Activated CD4-positive, CD25-positive, alpha-beta regulatory T cell treated with anti-CD3 and anti-CD28 coated beads, Interleukin-2, amount 50 U/mL, for 24 hours (primary cell): ENCODE measurements at regions not wholly inside any gene's neighbourhood (a gene's known extent, or its start where the extent isn't known, plus 50 kb on each side); places are given as distances from the start of the nearest gene placed in this dataset.
"Not testable (repeated sequence)": the region's sequence is repeated elsewhere in the genome, so short reads cannot be mapped to it uniquely, and the experiment has no call there.

Experiments used
- ATAC-seq, 2 donors: fragments of 150-1000 bp; cut with Tn5 transposase; one replicate each; pipeline ENCODE4 v1.10.0; 2021; ENCODE audit warnings: mild to moderate bottlenecking in 1 of 2, moderate library complexity in 1 of 2

DNA sequence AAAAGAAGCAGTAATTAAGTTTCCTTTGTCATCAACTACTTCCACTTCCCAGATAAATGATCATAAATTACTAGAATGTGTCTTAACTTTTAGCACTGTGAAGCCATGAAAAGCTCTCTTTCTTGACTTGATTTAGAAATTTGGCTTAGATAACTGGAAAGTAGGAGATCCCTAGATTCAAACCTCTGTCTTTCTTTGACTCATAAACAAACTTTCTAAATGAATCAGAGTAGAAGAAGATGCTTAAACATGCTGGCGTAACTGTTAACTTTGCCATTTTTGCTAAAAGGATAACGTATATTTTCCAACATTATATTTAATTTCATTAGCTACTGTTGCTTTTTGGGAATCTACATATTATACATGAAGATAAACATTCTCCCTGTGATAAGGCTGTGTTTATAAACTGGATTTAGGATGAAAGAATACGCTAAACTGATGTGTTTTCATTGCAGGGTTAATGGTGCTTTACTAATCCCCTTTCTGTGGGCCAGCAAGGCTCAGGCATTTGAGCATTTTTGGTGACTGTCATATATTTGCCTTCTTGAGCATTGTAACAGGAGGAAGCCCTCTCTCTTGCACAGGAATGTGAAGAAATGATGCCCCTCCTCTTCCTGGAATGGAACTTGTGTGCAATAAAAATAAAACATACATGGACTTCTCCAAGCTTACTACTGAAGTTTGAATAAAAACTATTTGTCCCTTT lies 301.4 kb downstream of the BMP4 start:
- no peak for ATAC-seq

DNA sequence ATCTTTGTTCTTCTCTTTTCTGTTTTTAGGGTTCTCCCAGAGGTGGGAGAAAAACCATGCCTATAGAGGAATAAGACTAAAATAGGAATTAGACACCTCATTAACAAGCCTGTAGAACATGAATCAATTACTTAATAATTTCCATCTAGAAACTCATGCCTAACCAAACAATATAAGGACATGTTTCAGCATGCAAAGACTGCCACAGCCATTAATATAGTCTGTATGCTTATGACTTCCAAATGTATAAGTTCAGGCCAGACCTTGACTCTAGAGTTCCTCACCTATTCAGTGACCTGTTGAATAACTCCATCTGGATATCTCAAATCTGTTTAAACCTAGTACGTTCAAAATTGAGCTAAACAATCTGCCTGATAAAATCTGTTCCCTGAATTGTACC lies 304.6 kb downstream of the BMP4 start:
- ATAC-seq, result no peak

DNA sequence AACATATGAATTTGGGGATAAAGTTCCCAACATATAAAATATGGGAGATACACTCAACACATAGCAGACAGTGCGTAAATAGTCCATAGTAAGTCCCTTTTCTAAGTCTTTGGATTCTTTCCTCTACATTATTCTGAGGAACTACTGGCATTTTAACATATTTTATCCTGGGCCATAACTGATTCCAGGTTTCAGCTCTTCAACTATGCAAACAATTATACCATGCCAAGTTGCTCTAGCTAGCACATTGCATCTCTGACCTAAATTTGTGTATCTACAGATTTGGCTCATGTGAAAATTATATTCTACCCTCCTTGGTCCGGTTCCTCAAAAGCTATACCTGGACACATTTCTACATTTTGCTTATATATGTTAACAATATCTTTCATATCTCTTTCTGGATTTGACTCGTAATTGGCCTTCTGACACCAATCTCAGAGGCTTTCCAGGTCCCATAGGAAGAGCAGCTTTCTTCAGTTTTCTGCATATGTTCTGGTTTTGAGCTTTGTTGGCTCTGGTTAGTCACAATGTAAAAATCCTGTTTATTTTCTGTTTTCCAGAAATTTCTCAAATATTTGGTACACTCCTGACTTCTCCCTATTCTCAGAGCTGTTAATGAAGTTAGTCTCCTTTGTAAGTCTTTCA lies 305.4 kb downstream of the BMP4 start:
- no peak for ATAC-seq

DNA sequence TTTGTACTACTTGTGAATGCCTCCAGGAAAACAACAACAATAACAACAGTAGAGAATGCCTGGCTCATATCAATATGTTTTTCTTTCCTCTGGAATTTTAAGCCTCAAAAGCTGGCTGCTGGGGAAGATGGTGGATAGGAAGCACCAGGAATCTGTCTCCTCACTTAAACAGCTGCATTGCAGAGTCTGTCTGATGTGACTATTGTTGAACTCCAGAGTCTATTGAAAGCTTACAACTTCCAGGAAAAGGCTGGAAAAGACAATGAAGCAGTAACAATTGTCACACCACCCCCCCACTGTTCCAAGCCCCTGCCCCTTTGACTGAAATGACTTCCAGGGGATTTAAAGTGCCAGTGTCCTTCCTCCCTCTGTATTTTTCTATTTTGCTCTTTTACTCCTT lies 309.7 kb downstream of the BMP4 start:
- no peak for ATAC-seq

DNA sequence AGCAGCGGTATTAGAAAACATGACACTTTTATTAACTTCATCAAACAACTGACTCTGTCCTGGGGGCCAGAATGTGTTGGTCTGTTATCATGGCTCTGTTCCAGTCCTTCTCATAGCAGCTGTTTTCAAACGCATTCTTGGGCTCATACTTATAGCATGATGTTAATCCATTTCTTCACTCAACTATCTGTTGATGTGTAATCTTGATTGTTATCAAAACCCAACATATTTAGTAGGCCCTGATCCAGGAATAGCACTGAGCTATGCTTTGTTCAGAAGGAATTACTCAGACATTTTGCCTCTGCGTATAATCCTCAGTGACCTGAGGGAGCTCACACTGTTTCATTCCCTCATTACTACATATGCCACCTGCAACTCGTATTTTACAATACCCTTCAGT lies 315.9 kb downstream of the BMP4 start:
- ATAC-seq, result no peak

DNA sequence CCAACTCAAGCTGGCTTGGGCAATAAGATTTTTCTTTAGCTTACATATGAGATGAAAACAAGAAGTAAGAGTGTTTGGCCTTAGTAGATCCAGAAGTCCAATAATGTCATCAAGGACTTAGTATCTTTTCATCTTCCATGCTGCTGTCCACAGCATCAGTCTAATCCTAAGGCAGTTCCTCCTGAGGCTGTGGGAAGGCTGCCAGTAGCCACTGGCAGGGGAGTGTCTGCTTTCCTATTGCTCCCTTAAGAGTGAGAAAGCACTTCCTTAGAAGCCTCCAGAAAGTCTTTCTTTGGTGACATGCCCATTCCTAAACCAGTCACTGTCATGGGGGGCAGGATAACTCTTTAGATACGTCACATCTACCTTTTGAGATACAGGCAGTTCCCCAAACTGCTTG lies 317.7 kb downstream of the BMP4 start:
- ATAC-seq, result no peak

DNA sequence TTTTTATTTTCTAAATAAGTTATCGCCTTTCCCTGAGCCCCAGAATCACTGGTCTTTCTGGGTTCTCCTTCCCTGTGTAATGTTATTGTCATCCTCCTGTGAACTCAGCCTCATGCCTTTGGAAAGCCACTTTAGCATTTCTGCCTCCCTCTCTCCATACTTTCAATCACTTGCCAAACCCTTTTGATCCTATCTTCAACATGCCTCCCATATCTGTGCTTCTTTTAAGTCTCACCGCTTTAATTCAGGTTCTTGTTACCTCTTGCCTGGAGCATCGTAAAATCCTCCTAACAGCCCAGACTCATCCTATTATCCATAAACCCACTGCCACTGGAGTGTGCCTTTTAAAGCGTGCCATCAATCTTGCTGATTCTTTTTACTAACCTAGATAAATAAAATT lies 321.8 kb downstream of the BMP4 start:
- no peak for ATAC-seq

DNA sequence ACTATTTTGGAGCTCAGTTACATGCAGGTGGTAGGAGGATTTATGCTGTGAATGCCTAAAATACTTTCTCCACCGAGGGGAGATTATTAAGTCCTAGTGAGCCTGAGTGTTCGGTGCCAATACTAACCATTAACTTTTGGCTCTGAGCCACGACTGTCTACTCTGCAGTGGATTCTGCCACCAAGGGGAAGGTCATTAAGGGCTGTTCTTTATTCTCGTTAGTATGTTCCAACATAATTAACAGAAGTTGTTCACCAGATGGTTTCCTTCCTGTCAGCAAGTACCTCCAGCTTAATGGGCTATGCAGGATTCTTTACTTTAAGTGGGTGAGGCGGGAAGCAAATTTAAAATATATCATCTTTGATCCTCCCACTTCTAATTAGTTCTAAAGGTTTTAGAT lies 326.3 kb downstream of the BMP4 start:
- no peak for ATAC-seq

DNA sequence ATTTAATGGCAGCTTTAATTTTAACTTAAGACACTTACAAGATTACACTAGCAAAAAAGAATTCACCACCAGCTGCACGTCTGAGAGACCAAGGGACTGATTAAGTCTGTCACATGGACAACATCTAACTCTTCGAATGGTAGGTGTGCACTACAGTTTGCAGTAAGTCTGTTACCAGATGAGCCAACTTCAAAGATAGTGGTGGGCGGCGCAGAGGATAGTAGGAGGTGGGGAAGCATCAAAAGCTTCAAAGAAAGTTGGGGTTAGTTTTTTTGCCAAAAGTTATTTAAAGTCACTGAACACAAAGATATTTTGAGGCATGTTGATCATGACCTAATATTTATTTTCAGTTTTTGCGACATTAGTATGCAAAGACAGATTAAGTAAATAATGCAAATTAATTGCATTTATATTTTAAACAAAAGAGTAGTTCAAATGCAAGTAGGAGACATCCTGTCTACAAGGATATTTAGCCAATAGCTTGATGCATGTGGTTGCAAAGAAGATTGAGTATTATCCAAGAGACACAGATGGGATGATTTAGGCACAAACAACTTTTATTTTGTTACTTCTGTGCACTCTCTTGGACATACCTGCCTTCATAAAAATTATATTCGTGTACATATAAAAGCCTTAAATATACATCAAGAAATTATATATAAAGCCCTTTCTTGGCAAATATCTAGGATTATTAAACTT lies 327.7 kb downstream of the BMP4 start:
- ATAC-seq, result no peak

DNA sequence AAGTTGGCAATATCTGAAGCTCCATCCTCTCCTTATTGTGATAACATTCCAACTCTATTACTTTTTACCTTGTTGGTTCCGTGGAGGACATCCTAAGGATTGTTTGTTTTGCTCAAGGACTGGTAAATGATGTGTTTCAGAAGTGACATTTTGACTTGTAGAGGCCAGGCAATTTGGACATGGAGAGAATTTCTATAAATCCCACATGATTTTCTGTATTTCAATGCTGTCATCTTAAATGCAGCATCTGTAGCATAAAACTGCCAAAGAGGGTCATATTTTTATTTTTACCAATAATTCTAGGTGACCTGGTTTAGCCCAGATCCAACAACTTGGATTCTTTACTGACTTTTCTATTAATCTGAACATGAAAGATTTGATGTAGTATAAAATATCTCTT lies 328.4 kb downstream of the BMP4 start:
- no peak for ATAC-seq

DNA sequence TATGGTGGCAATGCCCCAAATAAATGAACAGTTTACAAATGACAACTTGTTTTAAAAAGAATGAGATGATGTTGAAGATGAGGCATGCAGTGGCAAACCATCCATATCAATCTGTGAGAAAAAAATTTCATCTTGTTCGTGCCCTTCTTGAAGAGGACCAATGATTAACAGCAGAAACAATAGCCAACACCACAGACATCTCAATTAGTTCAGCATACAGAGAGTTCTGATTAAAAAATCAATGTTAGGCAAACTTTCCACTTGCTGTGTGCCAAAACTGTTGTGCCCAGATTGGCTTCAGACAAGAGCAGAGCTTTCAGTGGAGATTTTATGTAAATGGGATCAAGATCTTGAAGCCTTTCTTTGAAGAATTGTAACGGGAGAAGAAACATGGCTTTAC lies 329.9 kb downstream of the BMP4 start:
- ATAC-seq, result no peak

DNA sequence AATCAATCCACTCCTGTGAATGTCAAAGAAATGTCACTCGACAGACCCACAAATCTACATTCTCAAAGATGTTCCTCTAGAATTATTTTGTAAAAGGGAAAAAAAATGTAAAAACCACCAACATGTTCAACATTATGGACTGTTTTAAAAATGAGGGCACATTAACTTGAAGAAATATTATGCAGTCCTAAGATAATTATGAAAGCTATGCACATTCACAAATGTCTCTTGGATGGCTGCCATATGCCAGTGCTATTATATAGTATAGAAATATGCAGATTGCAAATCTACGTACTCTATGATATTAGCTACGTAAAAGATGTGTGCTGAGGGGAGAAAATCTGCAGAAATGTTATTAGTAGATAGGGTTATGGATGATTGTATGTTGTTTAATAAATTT lies 334.2 kb downstream of the BMP4 start:
- no peak for ATAC-seq

DNA sequence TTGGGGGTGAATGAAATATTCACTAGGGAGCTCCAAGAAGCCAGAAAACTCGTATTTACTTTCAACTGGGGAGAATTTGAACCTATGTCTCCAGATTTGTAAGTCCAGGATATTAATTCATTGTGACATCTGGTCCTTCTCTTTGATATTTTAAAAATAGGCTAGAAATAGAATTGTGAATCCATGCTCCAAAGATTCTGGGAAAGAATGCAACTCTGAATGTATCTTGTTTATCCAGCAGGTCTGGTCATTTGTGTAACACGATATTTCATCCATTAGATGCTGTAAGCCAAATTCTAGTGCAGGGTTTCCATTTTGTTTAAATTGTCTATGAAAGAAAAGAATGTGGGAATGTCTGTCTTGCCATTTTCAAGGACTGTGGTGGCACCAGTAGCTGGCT lies 334.7 kb downstream of the BMP4 start:
- ATAC-seq, result no peak

DNA sequence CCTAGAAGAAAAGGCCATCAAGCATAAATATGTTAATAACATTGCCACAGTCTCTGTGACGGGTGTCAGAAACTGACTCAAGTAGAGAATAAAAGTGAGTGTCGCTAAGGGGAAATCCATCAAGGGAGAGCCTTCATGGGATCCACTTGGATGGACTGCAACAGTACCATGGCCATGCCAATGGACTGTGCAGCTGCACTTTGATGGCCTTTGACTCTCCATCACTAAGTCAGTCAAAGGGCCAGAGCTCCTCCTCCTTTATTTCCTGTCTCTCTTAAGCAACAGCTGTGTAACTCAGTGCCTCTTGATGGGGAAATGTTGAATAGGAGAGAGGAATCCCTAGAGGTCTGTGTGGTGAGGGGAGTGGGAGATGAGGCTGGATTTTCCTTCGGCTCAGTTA lies 335.2 kb downstream of the BMP4 start:
- ATAC-seq, result peak in 1 of 2 donors; percentile 17

DNA sequence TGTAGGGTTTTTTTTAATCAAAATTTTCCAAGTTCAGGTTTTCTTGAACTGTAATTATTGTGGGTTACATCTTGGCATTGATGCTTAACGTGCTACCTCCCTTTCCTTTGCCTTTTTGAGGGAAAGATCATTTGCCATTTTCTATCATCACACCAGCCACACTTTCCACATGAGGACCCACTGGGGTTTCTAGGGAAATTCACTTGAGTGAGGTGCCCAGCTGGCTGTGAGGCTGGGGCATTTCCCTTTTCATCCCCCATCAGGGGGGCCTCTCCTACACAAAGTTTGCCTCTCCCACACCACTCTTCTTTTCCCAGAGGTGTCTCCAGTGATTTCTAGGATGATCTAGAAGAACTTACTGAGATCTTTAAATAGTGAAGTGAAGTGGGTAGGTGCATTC lies 335.7 kb downstream of the BMP4 start:
- no peak for ATAC-seq

DNA sequence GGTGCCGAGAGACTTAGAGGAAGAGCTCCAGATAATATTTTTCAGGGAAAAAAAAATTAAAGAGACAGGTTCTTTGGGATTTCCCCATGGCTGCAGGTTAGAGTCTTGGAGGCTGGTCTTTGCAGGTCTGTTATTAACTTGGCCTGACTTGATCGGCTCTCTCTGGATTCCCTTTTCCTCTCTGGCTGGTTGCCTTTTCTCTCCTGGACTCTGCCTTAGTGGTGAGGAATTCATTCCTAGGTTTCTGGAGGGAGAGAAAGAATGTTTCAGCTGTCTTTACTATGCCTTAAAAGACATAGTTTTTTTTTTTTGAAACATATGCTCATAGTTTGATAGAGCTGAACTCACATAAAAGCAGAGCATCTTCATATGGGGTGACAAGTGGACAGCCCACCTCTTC lies 336.3 kb downstream of the BMP4 start:
- no peak for ATAC-seq

DNA sequence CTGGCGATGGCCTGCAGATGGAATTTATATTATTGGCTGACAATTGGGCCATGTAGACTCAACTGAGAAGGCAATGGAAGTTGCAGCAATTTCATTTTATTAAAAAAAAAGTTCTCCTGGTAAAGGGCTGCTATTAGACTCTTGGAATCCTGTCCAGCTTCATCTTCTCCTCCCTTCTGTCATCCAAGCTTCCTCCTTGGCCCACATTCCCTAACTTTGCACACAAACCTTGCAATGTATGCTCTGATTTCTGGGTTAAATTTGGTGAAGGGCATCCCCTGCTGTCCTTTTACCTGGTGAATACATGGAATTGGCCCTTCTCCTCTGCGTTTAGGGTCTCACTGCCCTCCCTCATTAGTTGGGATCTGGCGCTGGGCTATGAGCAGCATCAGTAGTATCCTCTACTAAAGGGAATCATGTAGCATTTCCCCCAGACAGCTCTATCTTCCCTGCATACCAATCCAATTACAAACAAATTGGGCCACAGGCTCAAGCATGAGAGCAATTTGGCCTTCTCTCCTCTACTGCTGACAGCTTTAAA lies 336.9 kb downstream of the BMP4 start:
- no peak for ATAC-seq

DNA sequence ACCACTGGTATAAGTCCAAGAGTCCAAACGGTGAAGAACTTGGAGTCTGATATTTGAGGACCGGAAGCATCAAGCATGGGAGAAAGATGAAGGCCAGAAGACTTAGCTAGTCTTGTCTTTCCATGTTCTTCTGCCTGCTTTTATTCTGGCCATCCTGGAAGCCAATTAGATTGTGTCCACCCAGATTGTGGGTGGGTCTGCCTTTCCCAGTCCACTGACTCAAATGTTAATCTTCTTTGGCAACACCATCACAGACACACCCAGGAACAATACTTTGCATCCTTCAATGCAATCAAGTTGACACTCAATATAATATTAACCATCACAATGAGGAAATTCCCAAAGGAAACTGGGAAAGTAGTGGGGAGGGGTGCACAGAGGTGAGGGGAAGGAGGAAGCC lies 340.1 kb downstream of the BMP4 start:
- not testable (repeated sequence) for ATAC-seq

DNA sequence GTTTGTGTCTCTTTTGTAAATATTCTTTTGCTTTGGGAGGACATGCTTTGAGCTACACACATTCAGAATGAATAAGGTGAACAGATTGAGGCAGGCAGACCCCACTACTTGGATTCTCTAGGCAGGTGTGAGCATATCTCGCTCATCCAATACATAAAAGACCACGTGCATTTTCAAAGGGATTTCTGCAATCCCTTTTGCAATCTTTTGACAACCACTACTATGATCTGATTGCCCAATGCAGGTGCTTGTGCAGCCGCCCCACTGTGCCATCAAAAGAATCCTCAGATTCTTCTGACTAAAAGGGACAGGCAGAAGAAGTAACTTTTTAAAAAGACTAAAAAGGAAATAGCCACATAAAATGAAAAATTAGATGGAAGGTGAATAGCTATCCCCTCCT lies 341.4 kb downstream of the BMP4 start:
- no peak for ATAC-seq

DNA sequence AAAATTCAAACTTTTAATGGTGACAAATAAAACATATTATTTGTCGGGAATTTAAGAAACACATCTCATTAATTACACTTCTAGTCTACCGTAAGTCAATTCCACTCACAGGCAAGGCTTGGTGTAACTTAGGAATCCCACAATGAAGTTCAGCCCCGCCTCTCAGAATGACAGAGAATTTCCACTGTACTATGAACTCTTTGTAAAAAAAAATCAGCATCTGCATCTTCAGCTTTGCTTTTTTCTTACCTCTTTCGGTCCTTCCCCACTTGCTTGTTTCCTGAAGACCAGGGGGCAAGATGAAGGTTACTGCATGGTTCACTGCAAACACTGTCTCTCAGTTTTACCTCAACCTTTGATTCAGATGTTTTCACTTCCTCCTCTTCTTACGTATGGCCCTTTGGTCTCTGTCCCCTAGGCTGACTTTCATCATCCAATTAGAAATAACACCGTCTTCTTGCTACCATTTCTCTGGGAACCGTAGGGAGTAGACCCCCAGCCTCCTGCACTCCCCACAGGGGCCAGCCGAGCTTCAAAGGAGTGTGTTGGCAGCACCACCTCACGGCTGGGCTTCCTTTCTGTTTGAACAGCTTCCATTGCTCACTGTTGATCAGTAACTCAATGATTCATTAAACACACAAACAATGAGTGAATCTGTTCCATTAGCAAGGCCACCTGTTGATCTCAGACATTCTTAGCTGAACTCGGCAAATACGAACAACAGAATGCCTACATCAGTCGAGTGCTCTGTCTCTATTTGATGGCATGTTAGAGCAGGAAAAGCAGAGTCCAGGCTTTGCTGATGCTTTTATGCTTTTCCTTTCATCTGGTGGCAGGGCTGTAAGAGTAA lies 343.0 kb downstream of the BMP4 start:
- peak; percentile 40 to 67 for ATAC-seq

DNA sequence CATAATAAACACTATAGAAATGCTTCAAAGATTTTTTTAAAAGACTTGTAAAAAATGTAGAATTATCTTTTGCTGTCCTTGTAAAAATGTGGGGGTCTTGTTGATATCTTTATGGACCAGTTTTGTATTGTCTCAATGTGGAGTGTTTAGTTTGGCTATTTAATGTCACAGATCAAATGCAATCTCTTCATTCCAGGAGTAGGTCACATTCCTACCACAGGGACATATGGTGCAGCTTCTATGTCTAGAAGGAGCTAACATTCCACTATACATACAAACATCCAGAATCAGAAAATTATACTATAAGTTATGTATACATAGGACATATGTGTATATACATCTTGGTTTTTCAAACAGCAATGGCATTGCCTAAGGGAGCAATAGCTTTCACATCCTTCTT lies 345.7 kb downstream of the BMP4 start:
- no peak for ATAC-seq

DNA sequence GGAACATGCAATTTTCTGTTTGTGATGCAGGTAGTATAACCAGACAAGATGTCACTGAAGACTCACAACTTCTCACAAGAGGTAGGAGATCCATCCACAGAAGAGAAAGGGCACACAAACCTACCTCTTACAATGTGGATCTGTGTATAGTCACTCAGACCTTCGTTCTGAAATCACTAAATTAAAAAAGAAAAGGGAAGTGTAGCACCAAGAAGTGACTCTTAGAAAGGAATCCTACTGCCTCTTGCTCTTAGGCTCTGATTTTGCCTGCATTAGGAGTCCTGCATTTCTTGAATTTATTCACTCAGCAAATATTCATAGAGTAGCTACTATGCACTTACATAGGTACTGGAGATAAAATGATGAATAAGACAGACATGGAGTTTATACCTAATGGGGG lies 347.6 kb downstream of the BMP4 start:
- ATAC-seq, result no peak

DNA sequence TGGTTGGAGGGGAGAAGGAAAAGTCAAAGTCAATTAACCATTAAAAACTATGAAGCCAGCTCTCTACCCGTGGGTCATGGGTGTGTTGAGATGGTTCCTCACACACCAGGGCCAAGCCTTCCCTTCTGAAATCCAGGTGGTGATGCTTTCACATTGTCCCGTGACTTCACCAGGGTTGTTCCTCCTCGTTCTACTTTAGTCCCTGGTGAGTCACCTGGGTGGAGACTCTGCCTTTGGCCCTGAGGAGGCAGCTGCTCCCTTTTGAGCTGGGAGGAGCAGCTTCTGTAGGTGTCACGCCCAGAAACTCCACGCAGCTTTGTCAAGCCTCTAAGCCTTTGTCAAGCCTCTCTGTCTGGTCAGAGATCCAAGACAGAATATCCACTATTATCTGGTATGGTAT lies 348.3 kb downstream of the BMP4 start:
- ATAC-seq, result peak in 1 of 2 donors; percentile 13
